Immature natural killer cell (primary cell): ENCODE measurements at regions not wholly inside any gene's neighbourhood (a gene's known extent, or its start where the extent isn't known, plus 50 kb on each side); places are given as distances from the start of the nearest gene placed in this dataset.
"Not testable (repeated sequence)": the region's sequence is repeated elsewhere in the genome, so short reads cannot be mapped to it uniquely, and the experiment has no call there.

Source experiments
- DNase-seq, 3 donors: peaks; one replicate each; pipeline ENCODE4 v3.0.0; 2022; ENCODE audit warnings: mixed read lengths in 1 of 3
- H3K27ac Mint-ChIP-seq, 6 donors: one replicate each; pipeline ENCODE4 v1.8.0; 2020; ENCODE audit warnings: mixed read lengths in 6 of 6, mild to moderate bottlenecking in 5 of 6, inconsistent platforms in 4 of 6, moderate library complexity in 3 of 6
- H3K27me3 Mint-ChIP-seq, 3 donors: one replicate each; pipeline ENCODE4 v1.8.0; 2020 to 2021; ENCODE audit warnings: low read depth in 3 of 3, mild to moderate bottlenecking in 3 of 3, mixed read lengths in 3 of 3, moderate library complexity in 3 of 3, inconsistent platforms in 1 of 3
- H3K36me3 Mint-ChIP-seq, 3 donors: one replicate each; pipeline ENCODE4 v1.8.0; 2020; ENCODE audit warnings: mixed read lengths in 3 of 3, inconsistent platforms in 2 of 3, mild to moderate bottlenecking in 2 of 3
- H3K4me1 Mint-ChIP-seq, 2 donors: one replicate each; pipeline ENCODE4 v1.8.0; 2020; ENCODE audit warnings: inconsistent platforms in 2 of 2, mild to moderate bottlenecking in 2 of 2, mixed read lengths in 2 of 2, moderate library complexity in 1 of 2
- H3K4me3 Mint-ChIP-seq, 5 donors: one replicate each; pipeline ENCODE4 v1.8.0; 2020; ENCODE audit warnings: mild to moderate bottlenecking in 5 of 5, mixed read lengths in 5 of 5, inconsistent platforms in 3 of 5, moderate library complexity in 3 of 5
- H3K9me3 Mint-ChIP-seq, 6 donors: one replicate each; pipeline ENCODE4 v1.8.0; 2020; ENCODE audit warnings: mild to moderate bottlenecking in 6 of 6, mixed read lengths in 6 of 6, inconsistent platforms in 4 of 6, moderate library complexity in 3 of 6

DNA sequence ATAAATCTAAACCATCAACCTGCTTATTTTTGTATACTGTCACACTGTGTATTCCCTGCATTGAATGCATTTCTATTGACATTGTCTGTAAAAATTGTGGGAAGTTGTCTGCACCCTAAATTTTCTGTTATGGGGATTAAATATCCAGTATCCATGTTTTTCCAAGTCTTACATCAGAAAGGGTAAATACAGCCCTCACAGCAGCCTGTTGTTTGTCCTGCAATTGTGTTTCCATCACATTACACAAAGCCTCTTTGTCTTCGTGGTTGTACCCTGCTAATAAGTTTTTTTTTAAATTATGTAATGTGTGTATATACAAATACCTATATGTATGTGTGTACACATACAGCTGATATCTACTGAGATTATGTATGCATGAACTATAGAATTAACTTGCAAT, 109.2 kb upstream of the PTPN20 start:
- not testable (repeated sequence) for H3K36me3 Mint-ChIP-seq, H3K27ac Mint-ChIP-seq, DNase-seq, H3K4me3 Mint-ChIP-seq, H3K27me3 Mint-ChIP-seq, H3K9me3 Mint-ChIP-seq, H3K4me1 Mint-ChIP-seq

GRCh38 chr10:46803082-46803481, 108.1 kb upstream of the PTPN20 start:
- H3K36me3 Mint-ChIP-seq, H3K27me3 Mint-ChIP-seq, H3K27ac Mint-ChIP-seq, DNase-seq, H3K9me3 Mint-ChIP-seq, H3K4me1 Mint-ChIP-seq, H3K4me3 Mint-ChIP-seq: not testable (repeated sequence)

GRCh38 chr10:46810222-46810621, 101.0 kb upstream of the PTPN20 start:
- not testable (repeated sequence) for H3K4me1 Mint-ChIP-seq, H3K4me3 Mint-ChIP-seq, H3K27ac Mint-ChIP-seq

GRCh38 chr10:46816126-46816525, 95.1 kb upstream of the PTPN20 start:
- not testable (repeated sequence) for H3K4me3 Mint-ChIP-seq, H3K9me3 Mint-ChIP-seq, H3K27me3 Mint-ChIP-seq, DNase-seq, H3K27ac Mint-ChIP-seq, H3K36me3 Mint-ChIP-seq, H3K4me1 Mint-ChIP-seq

More at GRCh38 chr10:46810222-46810621, 101.0 kb upstream of the PTPN20 start:
- H3K36me3 Mint-ChIP-seq, DNase-seq, H3K9me3 Mint-ChIP-seq, H3K27me3 Mint-ChIP-seq: not testable (repeated sequence)

DNA sequence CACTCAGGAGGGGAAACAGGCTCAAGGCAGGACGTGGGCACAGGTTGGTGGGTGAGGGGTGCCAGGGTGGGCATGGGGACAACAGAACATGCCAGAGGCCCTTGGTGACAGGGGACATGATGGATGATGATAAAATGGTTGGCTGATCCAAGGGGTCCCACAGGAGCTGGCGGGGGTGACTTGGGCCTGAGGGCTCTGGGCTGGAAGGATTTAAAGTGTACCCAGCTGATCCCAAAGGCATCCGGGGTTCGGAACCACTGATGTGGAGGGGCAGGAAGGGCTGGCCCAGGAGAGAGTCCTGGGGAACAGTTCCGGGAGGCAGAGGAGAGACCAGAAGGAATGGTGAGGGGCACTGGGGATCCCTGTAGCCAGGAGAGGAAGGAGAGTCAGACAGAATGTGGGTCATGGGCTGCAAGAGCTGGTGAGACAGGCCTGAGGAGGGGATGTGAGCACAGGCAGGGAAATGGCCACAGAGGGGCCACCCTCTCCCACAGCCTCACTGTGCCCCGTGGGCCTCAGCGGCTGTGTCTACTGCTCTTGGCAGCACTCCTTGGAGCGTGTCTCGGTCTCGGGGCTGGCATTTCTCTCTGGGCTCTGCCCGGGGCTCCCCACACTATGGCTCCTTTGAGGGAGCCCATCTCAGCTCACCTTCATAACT, 70.7 kb upstream of the PTPN20 start:
- not testable (repeated sequence) for H3K4me3 Mint-ChIP-seq, H3K27me3 Mint-ChIP-seq, H3K27ac Mint-ChIP-seq, H3K9me3 Mint-ChIP-seq, H3K4me1 Mint-ChIP-seq, DNase-seq, H3K36me3 Mint-ChIP-seq

- H3K4me1 Mint-ChIP-seq, H3K36me3 Mint-ChIP-seq, DNase-seq, H3K9me3 Mint-ChIP-seq, H3K27ac Mint-ChIP-seq, H3K27me3 Mint-ChIP-seq, H3K4me3 Mint-ChIP-seq: not testable (repeated sequence)
Observed at GRCh38 chr10:46841051-46841593, 70.1 kb upstream of the PTPN20 start.

GRCh38 chr10:46845194-46845593, 66.0 kb upstream of the PTPN20 start:
- not testable (repeated sequence) for H3K4me3 Mint-ChIP-seq, DNase-seq, H3K36me3 Mint-ChIP-seq, H3K4me1 Mint-ChIP-seq, H3K27me3 Mint-ChIP-seq, H3K9me3 Mint-ChIP-seq, H3K27ac Mint-ChIP-seq

GRCh38 chr10:46845640-46846039, 65.6 kb upstream of the PTPN20 start:
- H3K9me3 Mint-ChIP-seq, H3K27me3 Mint-ChIP-seq, H3K4me1 Mint-ChIP-seq: not testable (repeated sequence)

DNA sequence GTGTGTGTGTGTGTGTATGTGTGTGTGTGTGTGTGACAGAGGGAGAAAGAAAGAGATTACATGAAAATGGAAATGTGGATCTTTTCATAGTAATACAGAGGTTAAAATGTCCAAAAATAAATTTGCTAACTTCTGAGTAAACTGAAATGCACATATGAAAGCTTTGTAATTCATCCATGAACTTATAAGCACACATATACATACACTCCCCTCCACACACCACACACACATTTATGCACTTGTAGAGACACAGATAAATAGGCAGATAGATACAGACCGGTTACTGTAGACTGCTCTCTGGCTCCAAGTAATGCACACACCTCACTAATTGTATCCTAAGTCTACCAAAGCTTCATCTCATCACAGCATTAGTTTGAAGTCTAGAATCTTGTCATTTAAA, 50.5 kb upstream of the PTPN20 start:
- not testable (repeated sequence) for DNase-seq, H3K36me3 Mint-ChIP-seq, H3K27ac Mint-ChIP-seq, H3K9me3 Mint-ChIP-seq, H3K4me1 Mint-ChIP-seq, H3K27me3 Mint-ChIP-seq, H3K4me3 Mint-ChIP-seq

More at GRCh38 chr10:46845640-46846039, 65.6 kb upstream of the PTPN20 start:
- not testable (repeated sequence) for DNase-seq, H3K4me3 Mint-ChIP-seq, H3K27ac Mint-ChIP-seq, H3K36me3 Mint-ChIP-seq
